ENCODE measurements at regions not wholly inside any gene's neighbourhood (a gene's known extent, or its start where the extent isn't known, plus 50 kb on each side); places are given as distances from the start of the nearest gene placed in this dataset.

- TF ChIP-seq CTCF (IDR thresholded peaks at IDR 0.05; ENCODE audit: extremely low read depth, insufficient read depth, missing control alignments): no peak
- DNase-seq (ENCODE audit: low spot score): no peak
- in situ Hi-C loops (cut with MboI; ENCODE audit: low pct_unique_long_range_greater_than_20kb, low sequenced_read_pairs, unreplicated experiment): no loop called here
Observed at GRCh38 chr9:115759426-115759825, 394.2 kb upstream of the PAPPA start.

- in situ Hi-C loops (cut with MboI; ENCODE audit: low pct_unique_long_range_greater_than_20kb, low sequenced_read_pairs, unreplicated experiment): no loop called here
- TF ChIP-seq CTCF (IDR thresholded peaks at IDR 0.05; ENCODE audit: extremely low read depth, insufficient read depth, missing control alignments): no peak
- no peak for DNase-seq (ENCODE audit: low spot score)
Observed at GRCh38 chr9:115764645-115765044, 388.9 kb upstream of the PAPPA start.

- in situ Hi-C loops (cut with MboI; ENCODE audit: low pct_unique_long_range_greater_than_20kb, low sequenced_read_pairs, unreplicated experiment): no loop called here
- no peak for DNase-seq (ENCODE audit: low spot score)
- no peak for TF ChIP-seq CTCF (IDR thresholded peaks at IDR 0.05; ENCODE audit: extremely low read depth, insufficient read depth, missing control alignments)
Observed at GRCh38 chr9:115765060-115765459, 388.5 kb upstream of the PAPPA start.

GRCh38 chr9:115766370-115766955 lies 387.1 kb upstream of the PAPPA start:
- DNase-seq (ENCODE audit: low spot score): no peak
- in situ Hi-C loops (cut with MboI; ENCODE audit: low pct_unique_long_range_greater_than_20kb, low sequenced_read_pairs, unreplicated experiment): no loop called here
- TF ChIP-seq CTCF (IDR thresholded peaks at IDR 0.05; ENCODE audit: extremely low read depth, insufficient read depth, missing control alignments): no peak

- in situ Hi-C loops (cut with MboI; ENCODE audit: low pct_unique_long_range_greater_than_20kb, low sequenced_read_pairs, unreplicated experiment): no loop called here
- TF ChIP-seq CTCF (IDR thresholded peaks at IDR 0.05; ENCODE audit: extremely low read depth, insufficient read depth, missing control alignments): no peak
- no peak for DNase-seq (ENCODE audit: low spot score)
Observed at GRCh38 chr9:115770521-115770920, 383.1 kb upstream of the PAPPA start.

GRCh38 chr9:115775659-115776058 lies 377.9 kb upstream of the PAPPA start:
- in situ Hi-C loops (cut with MboI; ENCODE audit: low pct_unique_long_range_greater_than_20kb, low sequenced_read_pairs, unreplicated experiment): no loop called here
- TF ChIP-seq CTCF (IDR thresholded peaks at IDR 0.05; ENCODE audit: extremely low read depth, insufficient read depth, missing control alignments): no peak
- no peak for DNase-seq (ENCODE audit: low spot score)

GRCh38 chr9:115777610-115778009 lies 376.0 kb upstream of the PAPPA start:
- no peak for TF ChIP-seq CTCF (IDR thresholded peaks at IDR 0.05; ENCODE audit: extremely low read depth, insufficient read depth, missing control alignments)
- no peak for DNase-seq (ENCODE audit: low spot score)
- in situ Hi-C loops (cut with MboI; ENCODE audit: low pct_unique_long_range_greater_than_20kb, low sequenced_read_pairs, unreplicated experiment): no loop called here
